ENCODE measurements at regions not wholly inside any gene's neighbourhood (a gene's known extent, or its start where the extent isn't known, plus 50 kb on each side); places are given as distances from the start of the nearest gene placed in this dataset.

DNA sequence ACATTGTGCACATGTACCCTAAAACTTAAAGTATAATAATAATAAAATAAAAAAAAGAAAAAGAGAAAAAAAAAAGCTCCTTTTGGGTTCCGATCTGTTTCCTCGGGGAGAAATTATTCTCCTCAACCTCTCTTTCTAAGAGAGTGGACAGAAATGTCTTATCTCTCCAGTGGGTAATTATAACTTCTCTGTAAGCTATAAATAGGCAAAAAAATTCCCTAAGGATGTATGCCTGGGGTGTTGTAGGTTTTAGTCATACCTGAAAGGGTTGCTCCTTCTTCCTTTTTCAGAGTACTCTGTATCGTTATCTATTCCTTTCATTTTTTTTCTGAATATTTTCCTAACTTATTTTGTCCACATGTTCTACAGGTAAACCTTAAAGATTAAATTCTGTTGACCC lies 169.7 kb upstream of the PTPRK start:
- H3K27ac ChIP-seq = no peak overlapping the region
- DNase-seq (ENCODE audit: low spot score in 2 of 2) = no peak
- intact Hi-C loops (cut with DNase I) = no loop called here
- H3K9me3 ChIP-seq = no peaks in the 10 kb centered on the region
- TF ChIP-seq, protein P1, sequence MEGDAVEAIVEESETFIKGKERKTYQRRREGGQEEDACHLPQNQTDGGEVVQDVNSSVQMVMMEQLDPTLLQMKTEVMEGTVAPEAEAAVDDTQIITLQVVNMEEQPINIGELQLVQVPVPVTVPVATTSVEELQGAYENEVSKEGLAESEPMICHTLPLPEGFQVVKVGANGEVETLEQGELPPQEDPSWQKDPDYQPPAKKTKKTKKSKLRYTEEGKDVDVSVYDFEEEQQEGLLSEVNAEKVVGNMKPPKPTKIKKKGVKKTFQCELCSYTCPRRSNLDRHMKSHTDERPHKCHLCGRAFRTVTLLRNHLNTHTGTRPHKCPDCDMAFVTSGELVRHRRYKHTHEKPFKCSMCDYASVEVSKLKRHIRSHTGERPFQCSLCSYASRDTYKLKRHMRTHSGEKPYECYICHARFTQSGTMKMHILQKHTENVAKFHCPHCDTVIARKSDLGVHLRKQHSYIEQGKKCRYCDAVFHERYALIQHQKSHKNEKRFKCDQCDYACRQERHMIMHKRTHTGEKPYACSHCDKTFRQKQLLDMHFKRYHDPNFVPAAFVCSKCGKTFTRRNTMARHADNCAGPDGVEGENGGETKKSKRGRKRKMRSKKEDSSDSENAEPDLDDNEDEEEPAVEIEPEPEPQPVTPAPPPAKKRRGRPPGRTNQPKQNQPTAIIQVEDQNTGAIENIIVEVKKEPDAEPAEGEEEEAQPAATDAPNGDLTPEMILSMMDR (IDR thresholded peaks at IDR 0.05) = no peak
- H3K36me3 ChIP-seq = no peaks in the 10 kb centered on the region
- H3K27me3 ChIP-seq = no peaks in the 10 kb centered on the region
- H3K4me1 ChIP-seq = no peaks in the 10 kb centered on the region
- no peak overlapping the region for H3K4me3 ChIP-seq

DNA sequence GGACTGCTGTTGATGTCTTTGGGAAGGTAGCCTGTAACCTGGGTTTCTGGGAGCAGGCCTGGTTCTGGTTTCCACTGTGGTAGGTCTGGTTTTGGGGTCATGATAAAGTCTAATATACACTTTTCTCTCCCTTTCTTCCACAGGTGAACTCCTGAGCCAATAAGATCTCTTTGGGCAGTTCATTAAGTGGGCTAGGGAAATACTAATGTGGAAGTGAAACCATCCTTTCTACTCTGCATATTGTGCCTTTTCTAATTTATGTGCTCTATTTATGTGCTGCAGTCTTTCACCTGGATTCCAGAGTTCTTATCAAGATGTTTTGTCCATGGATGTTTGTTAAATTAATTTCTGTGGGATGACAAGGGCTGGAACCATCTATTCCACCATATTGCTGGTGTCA lies 165.7 kb upstream of the PTPRK start:
- no peaks in the 10 kb centered on the region for H3K27me3 ChIP-seq

DNA sequence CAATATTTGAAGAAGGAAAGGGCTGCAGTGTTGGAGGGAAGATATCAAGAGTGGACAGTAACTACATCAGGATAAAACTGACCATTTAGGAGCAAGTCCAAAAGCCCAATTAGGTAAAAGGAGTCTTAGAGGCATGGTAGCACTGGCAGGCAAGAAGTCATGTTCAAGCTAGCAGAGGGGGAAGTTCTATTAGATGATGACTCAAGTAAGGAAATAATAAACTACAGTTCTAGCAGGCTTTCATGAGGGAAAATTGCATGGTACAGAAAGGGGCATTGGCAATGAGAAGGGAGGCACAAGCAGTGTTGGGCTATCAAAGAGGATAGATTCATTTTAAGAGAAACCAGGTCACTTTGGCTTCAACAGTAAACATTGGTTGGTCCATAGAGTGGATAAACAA lies 156.1 kb upstream of the PTPRK start:
- Histone ChIP-seq H3K36me3 (no peaks in the 10 kb centered on the region), H3K4me1 (no peaks in the 10 kb centered on the region), H3K27me3 (no peaks in the 10 kb centered on the region), H3K9me3 (no peaks in the 10 kb centered on the region), H3K27ac (no peak overlapping the region), H3K4me3 (no peak overlapping the region)
- DNase-seq (ENCODE audit: low spot score in 2 of 2) = no peak
- TF ChIP-seq, protein P1 (IDR thresholded peaks at IDR 0.05) = no peak
- intact Hi-C loops (cut with DNase I) = no loop called here

More for the DNA sequence above, 165.7 kb upstream of the PTPRK start:
- no peak for DNase-seq (ENCODE audit: low spot score in 2 of 2)
- intact Hi-C loops (cut with DNase I) = no loop called here
- no peaks in the 10 kb centered on the region for H3K4me1 ChIP-seq
- TF ChIP-seq, protein P1 (IDR thresholded peaks at IDR 0.05) = no peak
- H3K36me3 ChIP-seq = no peaks in the 10 kb centered on the region
- H3K27ac ChIP-seq = no peak overlapping the region
- no peak overlapping the region for H3K4me3 ChIP-seq
- H3K9me3 ChIP-seq = no peaks in the 10 kb centered on the region

DNA sequence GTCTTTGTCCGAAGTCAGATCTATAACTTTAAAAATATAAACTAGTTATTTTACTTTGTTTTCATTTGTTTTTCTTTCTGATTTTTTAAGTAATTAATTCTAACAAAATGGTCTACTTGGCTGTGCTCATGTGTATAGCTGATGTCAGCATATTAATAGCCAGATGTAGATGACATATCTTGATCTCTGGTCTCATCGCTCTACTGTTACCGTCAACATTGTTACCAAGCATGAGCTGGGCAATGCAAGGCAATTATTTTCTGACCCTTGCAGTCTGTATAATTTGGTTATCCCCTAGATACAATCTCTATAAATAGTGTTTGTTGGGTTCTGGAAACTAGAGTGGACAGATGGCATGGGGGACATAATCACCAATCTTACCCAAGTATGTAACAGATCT lies 151.6 kb upstream of the PTPRK start:
- no peaks in the 10 kb centered on the region for H3K4me1 ChIP-seq
- intact Hi-C loops (cut with DNase I) = no loop called here
- H3K36me3 ChIP-seq = no peaks in the 10 kb centered on the region
- no peak overlapping the region for H3K27ac ChIP-seq
- DNase-seq (ENCODE audit: low spot score in 2 of 2) = no peak
- H3K27me3 ChIP-seq = no peaks in the 10 kb centered on the region
- H3K9me3 ChIP-seq = no peaks in the 10 kb centered on the region
- no peak overlapping the region for H3K4me3 ChIP-seq
- TF ChIP-seq, protein P1 (IDR thresholded peaks at IDR 0.05) = no peak

DNA sequence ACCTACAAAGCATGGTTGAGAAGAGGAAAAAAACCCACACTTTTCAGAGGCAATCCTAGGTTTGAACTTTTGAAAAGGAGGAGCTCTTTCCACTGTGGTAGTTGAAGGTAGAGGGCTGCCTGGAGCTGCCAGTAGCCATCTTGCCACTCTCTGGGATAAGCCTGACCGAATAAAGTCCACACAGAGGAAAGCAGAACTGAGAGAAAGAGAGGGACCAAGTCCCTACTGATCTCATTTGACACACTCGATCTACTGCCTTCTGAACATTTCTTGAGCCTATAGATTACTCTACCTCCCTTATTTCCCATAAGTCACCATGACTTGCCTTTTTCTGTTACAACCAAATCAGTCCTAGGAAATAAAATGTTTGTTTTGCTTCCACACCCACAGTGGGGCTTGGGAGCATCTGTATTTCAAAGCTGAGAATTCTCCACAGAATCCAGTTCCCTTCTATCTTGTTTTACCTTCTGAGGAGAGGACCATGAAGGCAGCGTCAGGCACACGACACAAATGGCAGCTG lies 147.0 kb upstream of the PTPRK start:
- Histone ChIP-seq H3K4me1 (no peaks in the 10 kb centered on the region), H3K27ac (no peak overlapping the region), H3K4me3 (no peak overlapping the region), H3K36me3 (no peaks in the 10 kb centered on the region), H3K9me3 (no peaks in the 10 kb centered on the region), H3K27me3 (no peaks in the 10 kb centered on the region)
- intact Hi-C loops (cut with DNase I) = no loop called here
- no peak for DNase-seq (ENCODE audit: low spot score in 2 of 2)
- TF ChIP-seq, protein P1 (IDR thresholded peaks at IDR 0.05) = no peak

DNA sequence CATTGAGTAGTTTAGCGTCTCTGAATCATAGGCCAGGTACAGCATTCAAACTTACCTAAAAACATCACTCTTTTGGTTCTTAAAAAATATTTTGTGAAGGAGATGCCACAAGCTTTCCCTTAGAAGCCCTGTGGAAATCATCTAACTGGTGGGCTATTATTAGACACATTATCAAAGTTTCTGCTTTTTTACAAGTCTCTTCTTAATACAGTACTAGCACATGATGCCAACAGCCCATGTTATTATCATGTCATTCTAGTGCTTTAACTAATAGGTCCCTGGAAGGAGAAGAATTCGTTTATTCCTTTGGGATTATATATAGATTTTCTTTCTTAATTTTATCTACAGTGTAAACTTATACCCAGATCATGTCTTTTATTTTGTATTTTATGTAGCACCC lies 146.0 kb upstream of the PTPRK start:
- H3K9me3 ChIP-seq = no peaks in the 10 kb centered on the region
- no peaks in the 10 kb centered on the region for H3K4me1 ChIP-seq
- TF ChIP-seq, protein P1 (IDR thresholded peaks at IDR 0.05) = no peak
- H3K4me3 ChIP-seq = no peak overlapping the region
- intact Hi-C loops (cut with DNase I) = no loop called here
- no peak for DNase-seq (ENCODE audit: low spot score in 2 of 2)
- no peaks in the 10 kb centered on the region for H3K27me3 ChIP-seq
- no peak overlapping the region for H3K27ac ChIP-seq
- H3K36me3 ChIP-seq = no peaks in the 10 kb centered on the region
